Activated CD4-positive, alpha-beta T cell treated with anti-CD3 and anti-CD28 coated beads, Interleukin-2, amount 50 U/mL, for 16 hours (primary cell): ENCODE measurements at regions not wholly inside any gene's neighbourhood (a gene's known extent, or its start where the extent isn't known, plus 50 kb on each side); places are given as distances from the start of the nearest gene placed in this dataset.

ENCODE experiments used
- DNase-seq: peaks from one replicate; pipeline ENCODE4 v3.0.0-alpha.2; 2020

- DNase-seq: no peak
Measured at GRCh38 chr6:21486115-21486514, 107.4 kb upstream of the SOX4 start.

- DNase-seq: no peak
Measured at GRCh38 chr6:21489826-21490225, 103.7 kb upstream of the SOX4 start.

- DNase-seq: no peak
Measured at GRCh38 chr6:21491955-21492354, 101.6 kb upstream of the SOX4 start.

GRCh38 chr6:21494505-21494904 lies 99.0 kb upstream of the SOX4 start:
- DNase-seq: no peak

- DNase-seq: no peak
Measured at GRCh38 chr6:21496196-21496595, 97.4 kb upstream of the SOX4 start.

- no peak for DNase-seq
Measured at GRCh38 chr6:21496706-21497105, 96.8 kb upstream of the SOX4 start.

GRCh38 chr6:21500314-21501020 lies 93.1 kb upstream of the SOX4 start:
- no peak for DNase-seq

GRCh38 chr6:21501021-21501354 lies 92.6 kb upstream of the SOX4 start:
- DNase-seq: no peak

GRCh38 chr6:21501815-21502214 lies 91.7 kb upstream of the SOX4 start:
- DNase-seq: no peak

GRCh38 chr6:21502682-21503081 lies 90.9 kb upstream of the SOX4 start:
- no peak for DNase-seq

- DNase-seq: no peak
Measured at GRCh38 chr6:21504790-21505189, 88.8 kb upstream of the SOX4 start.

GRCh38 chr6:21505574-21505990 lies 88.0 kb upstream of the SOX4 start:
- DNase-seq: no peak

- no peak for DNase-seq
Measured at GRCh38 chr6:21506126-21506525, 87.4 kb upstream of the SOX4 start.

GRCh38 chr6:21507811-21508210 lies 85.7 kb upstream of the SOX4 start:
- no peak for DNase-seq

GRCh38 chr6:21508753-21509152 lies 84.8 kb upstream of the SOX4 start:
- no peak for DNase-seq

- no peak for DNase-seq
Measured at GRCh38 chr6:21511891-21512550, 81.5 kb upstream of the SOX4 start.

GRCh38 chr6:21514288-21514687 lies 79.3 kb upstream of the SOX4 start:
- no peak for DNase-seq

GRCh38 chr6:21518317-21518716 lies 75.2 kb upstream of the SOX4 start:
- no peak for DNase-seq

- no peak for DNase-seq
Measured at GRCh38 chr6:21519642-21520041, 73.9 kb upstream of the SOX4 start.

GRCh38 chr6:21521276-21521675 lies 72.3 kb upstream of the SOX4 start:
- no peak for DNase-seq

- no peak for DNase-seq
Measured at GRCh38 chr6:21522143-21522747, 71.3 kb upstream of the SOX4 start.

GRCh38 chr6:21522797-21523456 lies 70.6 kb upstream of the SOX4 start:
- DNase-seq: no peak

GRCh38 chr6:21523652-21524051 lies 69.9 kb upstream of the SOX4 start:
- DNase-seq: no peak

GRCh38 chr6:21524201-21524600 lies 69.3 kb upstream of the SOX4 start:
- DNase-seq: no peak
